GM12878 (cell line): ENCODE measurements at regions not wholly inside any gene's neighbourhood (a gene's known extent, or its start where the extent isn't known, plus 50 kb on each side); places are given as distances from the start of the nearest gene placed in this dataset.

Source experiments
- CHD2 ChIP-seq: IDR thresholded peaks from 2 replicates; pipeline ENCODE4 v1.6.1; 2011; ENCODE audit warnings: low read depth, low read length, improper control_type of control experiment, borderline replicate concordance
- CTCF ChIP-seq, 3 experiments: IDR thresholded peaks in 2 of 3; conservative IDR thresholded peaks in 1 of 3; 2 replicates each; pipeline ENCODE4 v1.5.1; 2011; ENCODE audit warnings: low read depth in 3 of 3, low read length in 3 of 3, mild to moderate bottlenecking in 3 of 3, control low read depth in 2 of 3, moderate library complexity in 2 of 3, inconsistent platforms in 1 of 3, mixed read lengths in 1 of 3; ENCODE audit not compliant: control insufficient read depth in 2 of 3, insufficient read depth in 1 of 3; ENCODE audit errors: extremely low read depth in 1 of 3
- E2F4 ChIP-seq: IDR thresholded peaks from 2 replicates; pipeline ENCODE4 v1.6.1; 2012; ENCODE audit warnings: low read depth, low read length, improper control_type of control experiment
- FOXK2 ChIP-seq: fragments of 450-650 bp; IDR thresholded peaks from 2 replicates; pipeline ENCODE4 v1.6.1; 2017; ENCODE audit warnings: mild to moderate bottlenecking, moderate library complexity
- HCFC1 ChIP-seq: fragments of 150-350 bp; IDR thresholded peaks from 2 replicates; pipeline ENCODE4 v1.6.1; 2014; ENCODE audit warnings: low read length
- HDAC6 ChIP-seq: fragments of 200-600 bp; sonication (generic); IDR thresholded peaks from one replicate; pipeline ENCODE4 v1.8.0; 2017; ENCODE audit warnings: antibody characterized with exemption; ENCODE audit not compliant: unreplicated experiment
- KLF5 ChIP-seq: fragments of 450-650 bp; IDR thresholded peaks from 2 replicates; pipeline ENCODE4 v1.6.1; 2014; ENCODE audit warnings: mild to moderate bottlenecking; ENCODE audit not compliant: partially characterized antibody
- NBN ChIP-seq: fragments of 450-650 bp; IDR thresholded peaks from 2 replicates; pipeline ENCODE4 v1.6.1; 2016
- NFYB ChIP-seq: IDR thresholded peaks from 2 replicates; pipeline ENCODE4 v1.6.1; 2011; ENCODE audit warnings: low read depth, mild to moderate bottlenecking, low read length, improper control_type of control experiment, moderate library complexity; ENCODE audit not compliant: insufficient read depth
- NKRF ChIP-seq: fragments of 450-650 bp; conservative IDR thresholded peaks from 2 replicates; pipeline ENCODE4 v1.6.1; 2017; ENCODE audit warnings: mild to moderate bottlenecking, moderate library complexity
- PBX3 ChIP-seq: IDR thresholded peaks from 2 replicates; pipeline ENCODE4 v1.6.1; 2011; ENCODE audit warnings: mild to moderate bottlenecking, low read depth, low read length, moderate library complexity; ENCODE audit not compliant: insufficient replicate concordance
- POLR2AphosphoS5 ChIP-seq: IDR thresholded peaks from 2 replicates; pipeline ENCODE4 v1.6.1; 2011; ENCODE audit warnings: mild to moderate bottlenecking, low read length, inconsistent platforms
- RAD51 ChIP-seq: fragments of 450-650 bp; IDR thresholded peaks from 2 replicates; pipeline ENCODE4 v1.6.1; 2016; ENCODE audit warnings: moderate library complexity, mild to moderate bottlenecking, inconsistent platforms
- RBBP5 ChIP-seq: fragments of 200-600 bp; sonication (generic); conservative IDR thresholded peaks from 2 replicates; pipeline ENCODE4 v1.6.1; 2016
- RELB ChIP-seq: fragments of 450-650 bp; IDR thresholded peaks from 2 replicates; pipeline ENCODE4 v1.6.1; 2017; ENCODE audit warnings: low read depth, mild to moderate bottlenecking, moderate library complexity
- SMC3 ChIP-seq: IDR thresholded peaks from 2 replicates; pipeline ENCODE4 v1.6.1; 2011; ENCODE audit warnings: low read length, improper control_type of control experiment, borderline replicate concordance
- STAT1 ChIP-seq: fragments of 450-650 bp; conservative IDR thresholded peaks from 2 replicates; pipeline ENCODE4 v1.6.1; 2014; ENCODE audit warnings: antibody characterized with exemption, mild to moderate bottlenecking
- TCF12 ChIP-seq: IDR thresholded peaks from 2 replicates; pipeline ENCODE4 v1.6.1; 2011; ENCODE audit warnings: low read depth, mild to moderate bottlenecking, low read length
- TCF3 ChIP-seq: IDR thresholded peaks from 2 replicates; pipeline ENCODE4 v1.6.1; 2012; ENCODE audit warnings: low read depth, mild to moderate bottlenecking, low read length, borderline replicate concordance; ENCODE audit not compliant: insufficient read depth
- ZNF217 ChIP-seq: fragments of 450-650 bp; IDR thresholded peaks from 2 replicates; pipeline ENCODE4 v1.6.1; 2017; ENCODE audit warnings: antibody characterized with exemption, mild to moderate bottlenecking
- ZNF274 ChIP-seq: IDR thresholded peaks from one replicate; pipeline ENCODE4 v1.8.0; 2011; ENCODE audit not compliant: insufficient read length, insufficient read depth

- TF ChIP-seq KLF5 (no peak), STAT1 (no peak), CTCF (IDR thresholded peaks at IDR 0.05 in 2 of 3, conservative IDR thresholded peaks at IDR 0.05 in 1 of 3; ENCODE audit: control insufficient read depth in 2 of 3, extremely low read depth in 1 of 3, insufficient read depth in 1 of 3, low read depth in 3 of 3, low read length in 3 of 3) (no peak), HCFC1 (no peak), E2F4 (no peak), CHD2 (0 out of 2 replicates have a peak, but pooled peaks have one; percentile 52), NKRF (no peak), HDAC6 (no peak), SMC3 (no peak), PBX3 (no peak), ZNF274 (no peak), RAD51 (no peak), NBN (0 out of 2 replicates have a peak, but pooled peaks have one; percentile 34), RELB (no peak), TCF3 (no peak), TCF12 (peak; percentile 18; the same call in 1 of the 2 replicates), NFYB (no peak), FOXK2 (no peak), ZNF217 (0 out of 2 replicates have a peak, but pooled peaks have one; percentile 20), POLR2AphosphoS5 (no peak; the same call in 1 of the 2 replicates), RBBP5 (no peak)
Observed at GRCh38 chr2:144332356-144333142, 187.4 kb downstream of the ZEB2 start (continued).
